GM12878 (cell line): ENCODE measurements at regions not wholly inside any gene's neighbourhood (a gene's known extent, or its start where the extent isn't known, plus 50 kb on each side); places are given as distances from the start of the nearest gene placed in this dataset.

ENCODE experiments used
- BMI1 ChIP-seq: fragments of 450-650 bp; IDR thresholded peaks from 2 replicates; pipeline ENCODE4 v1.6.1; 2016; ENCODE audit warnings: mild to moderate bottlenecking, moderate library complexity, borderline replicate concordance
- BRCA1 ChIP-seq: IDR thresholded peaks from 2 replicates; pipeline ENCODE4 v1.6.1; 2011; ENCODE audit warnings: low read depth, low read length, improper control_type of control experiment
- CREM ChIP-seq: IDR thresholded peaks from 2 replicates; pipeline ENCODE4 v1.6.1; 2014; ENCODE audit warnings: antibody characterized with exemption, low read depth
- EP300 ChIP-seq, 2 experiments: fragments of 150-350 bp in 1 of 2; IDR thresholded peaks; 2 replicates each; pipeline ENCODE4 v1.6.1; 2011 to 2012; ENCODE audit warnings: low read depth in 2 of 2, low read length in 2 of 2, borderline replicate concordance in 1 of 2, improper control_type of control experiment in 1 of 2, inconsistent platforms in 1 of 2; ENCODE audit not compliant: control insufficient read depth in 1 of 2
- LARP7 ChIP-seq: fragments of 450-650 bp; IDR thresholded peaks from 2 replicates; pipeline ENCODE4 v1.6.1; 2017; ENCODE audit warnings: mild to moderate bottlenecking
- MEF2B ChIP-seq: fragments of 450-650 bp; IDR thresholded peaks from 2 replicates; pipeline ENCODE4 v1.6.1; 2018; ENCODE audit warnings: mild to moderate bottlenecking, moderate library complexity; ENCODE audit not compliant: partially characterized antibody, poor library complexity, severe bottlenecking
- MTA3 ChIP-seq: IDR thresholded peaks from 2 replicates; pipeline ENCODE4 v1.6.1; 2012; ENCODE audit warnings: low read length, inconsistent platforms, borderline replicate concordance
- NRF1 ChIP-seq: conservative IDR thresholded peaks from 2 replicates; pipeline ENCODE4 v1.6.1; 2011; ENCODE audit warnings: mild to moderate bottlenecking, low read depth, low read length, improper control_type of control experiment
- PKNOX1 ChIP-seq: fragments of 450-650 bp; IDR thresholded peaks from 2 replicates; pipeline ENCODE4 v1.6.1; 2016; ENCODE audit warnings: mild to moderate bottlenecking
- PML ChIP-seq: IDR thresholded peaks from 2 replicates; pipeline ENCODE4 v1.6.1; 2012; ENCODE audit warnings: low read length, inconsistent platforms
- POLR2AphosphoS2 ChIP-seq: IDR thresholded peaks from 2 replicates; pipeline ENCODE4 v1.6.1; 2011; ENCODE audit warnings: low read depth, mild to moderate bottlenecking, low read length, improper control_type of control experiment, moderate library complexity
- RCOR1 ChIP-seq: conservative IDR thresholded peaks from 2 replicates; pipeline ENCODE4 v1.6.1; 2012; ENCODE audit warnings: low read depth, low read length, improper control_type of control experiment
- RELA ChIP-seq: fragments of 450-650 bp; IDR thresholded peaks from 2 replicates; pipeline ENCODE4 v1.8.0; 2014; ENCODE audit warnings: borderline replicate concordance; ENCODE audit not compliant: partially characterized antibody
- SIX5 ChIP-seq: IDR thresholded peaks from 2 replicates; pipeline ENCODE4 v1.6.1; 2011; ENCODE audit warnings: mild to moderate bottlenecking, low read depth, low read length, moderate library complexity; ENCODE audit not compliant: severe bottlenecking
- ZNF207 ChIP-seq: fragments of 450-650 bp; IDR thresholded peaks from 2 replicates; pipeline ENCODE4 v1.6.1; 2014; ENCODE audit warnings: antibody characterized with exemption, mild to moderate bottlenecking, borderline replicate concordance
- ZNF384 ChIP-seq: IDR thresholded peaks from 2 replicates; pipeline ENCODE4 v1.6.1; 2012; ENCODE audit warnings: low read depth, mild to moderate bottlenecking, low read length, improper control_type of control experiment, borderline replicate concordance
- TF ChIP-seq, protein P1 (sequence below): IDR thresholded peaks from 2 replicates; pipeline ENCODE4 v1.6.1; 2011; ENCODE audit warnings: mild to moderate bottlenecking, low read depth, low read length, moderate library complexity; ENCODE audit not compliant: insufficient replicate concordance
- TF ChIP-seq, protein P2 (sequence below), 3 experiments: IDR thresholded peaks in 2 of 3; conservative IDR thresholded peaks in 1 of 3; 2 replicates each; pipeline ENCODE4 v1.5.1; 2011; ENCODE audit warnings: low read depth in 3 of 3, low read length in 3 of 3, mild to moderate bottlenecking in 3 of 3, control low read depth in 2 of 3, moderate library complexity in 2 of 3, inconsistent platforms in 1 of 3, mixed read lengths in 1 of 3; ENCODE audit not compliant: control insufficient read depth in 2 of 3, insufficient read depth in 1 of 3; ENCODE audit errors: extremely low read depth in 1 of 3

DNA sequence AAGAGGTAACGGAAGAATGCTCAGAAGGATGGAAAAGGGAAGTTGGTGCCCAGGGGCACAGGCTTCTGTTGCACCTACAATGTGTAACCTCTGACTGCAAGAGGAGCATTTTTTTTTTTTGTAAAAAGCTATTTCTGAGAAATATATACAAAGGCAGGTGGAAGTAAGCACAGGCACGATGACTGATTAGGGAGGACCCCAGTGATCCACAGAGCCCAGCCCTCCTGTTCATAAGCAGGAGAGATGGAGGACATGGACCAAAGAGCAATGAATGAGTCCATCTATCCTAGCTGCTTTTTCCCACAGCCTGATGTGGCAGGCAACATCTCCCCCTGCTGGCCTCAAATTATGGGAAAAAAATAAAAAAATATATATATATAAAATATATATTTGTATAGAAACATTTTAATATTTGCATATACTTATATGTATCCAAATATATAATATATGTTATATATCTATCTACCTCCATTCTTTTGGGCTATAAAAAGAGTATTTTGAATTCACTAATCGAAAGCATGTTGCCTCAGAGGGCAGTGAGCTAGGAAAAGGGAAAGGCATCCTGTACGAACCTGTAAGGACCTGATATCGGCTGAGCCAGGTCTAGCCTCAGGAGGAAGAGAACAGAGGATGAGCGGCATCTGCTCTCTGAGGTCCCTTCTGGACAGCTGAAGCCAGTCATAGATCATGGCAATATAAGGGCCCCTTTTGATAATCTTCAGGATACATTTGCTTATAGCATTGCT, 166.0 kb upstream of the STK17B start (continued):
- TF ChIP-seq EP300 (IDR thresholded peaks at IDR 0.05; ENCODE audit: borderline replicate concordance in 1 of 2, control insufficient read depth in 1 of 2, low read depth in 2 of 2, low read length in 2 of 2) (no peak), ZNF207 (no peak), NRF1 (no peak), POLR2AphosphoS2 (no peak), MEF2B (no peak), BMI1 (no peak), BRCA1 (no peak), LARP7 (no peak), RELA (no peak), PKNOX1 (no peak), MTA3 (no peak), CREM (no peak), PML (no peak), RCOR1 (no peak), SIX5 (no peak), ZNF384 (peak; percentile 47; the same call in 1 of the 2 replicates)
- TF ChIP-seq, protein P1, sequence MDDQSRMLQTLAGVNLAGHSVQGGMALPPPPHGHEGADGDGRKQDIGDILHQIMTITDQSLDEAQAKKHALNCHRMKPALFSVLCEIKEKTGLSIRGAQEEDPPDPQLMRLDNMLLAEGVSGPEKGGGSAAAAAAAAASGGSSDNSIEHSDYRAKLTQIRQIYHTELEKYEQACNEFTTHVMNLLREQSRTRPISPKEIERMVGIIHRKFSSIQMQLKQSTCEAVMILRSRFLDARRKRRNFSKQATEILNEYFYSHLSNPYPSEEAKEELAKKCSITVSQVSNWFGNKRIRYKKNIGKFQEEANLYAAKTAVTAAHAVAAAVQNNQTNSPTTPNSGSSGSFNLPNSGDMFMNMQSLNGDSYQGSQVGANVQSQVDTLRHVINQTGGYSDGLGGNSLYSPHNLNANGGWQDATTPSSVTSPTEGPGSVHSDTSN: no peak
- TF ChIP-seq, protein P2, sequence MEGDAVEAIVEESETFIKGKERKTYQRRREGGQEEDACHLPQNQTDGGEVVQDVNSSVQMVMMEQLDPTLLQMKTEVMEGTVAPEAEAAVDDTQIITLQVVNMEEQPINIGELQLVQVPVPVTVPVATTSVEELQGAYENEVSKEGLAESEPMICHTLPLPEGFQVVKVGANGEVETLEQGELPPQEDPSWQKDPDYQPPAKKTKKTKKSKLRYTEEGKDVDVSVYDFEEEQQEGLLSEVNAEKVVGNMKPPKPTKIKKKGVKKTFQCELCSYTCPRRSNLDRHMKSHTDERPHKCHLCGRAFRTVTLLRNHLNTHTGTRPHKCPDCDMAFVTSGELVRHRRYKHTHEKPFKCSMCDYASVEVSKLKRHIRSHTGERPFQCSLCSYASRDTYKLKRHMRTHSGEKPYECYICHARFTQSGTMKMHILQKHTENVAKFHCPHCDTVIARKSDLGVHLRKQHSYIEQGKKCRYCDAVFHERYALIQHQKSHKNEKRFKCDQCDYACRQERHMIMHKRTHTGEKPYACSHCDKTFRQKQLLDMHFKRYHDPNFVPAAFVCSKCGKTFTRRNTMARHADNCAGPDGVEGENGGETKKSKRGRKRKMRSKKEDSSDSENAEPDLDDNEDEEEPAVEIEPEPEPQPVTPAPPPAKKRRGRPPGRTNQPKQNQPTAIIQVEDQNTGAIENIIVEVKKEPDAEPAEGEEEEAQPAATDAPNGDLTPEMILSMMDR (IDR thresholded peaks at IDR 0.05 in 2 of 3, conservative IDR thresholded peaks at IDR 0.05 in 1 of 3; ENCODE audit: control insufficient read depth in 2 of 3, extremely low read depth in 1 of 3, insufficient read depth in 1 of 3, low read depth in 3 of 3, low read length in 3 of 3): peak in 2 of 3 experiments; percentile 28 to 40; a peak in 3 of 6 replicates
